ENCODE measurements at regions not wholly inside any gene's neighbourhood (a gene's known extent, or its start where the extent isn't known, plus 50 kb on each side); places are given as distances from the start of the nearest gene placed in this dataset.

GRCh38 chr1:113233441-113233840 is 156.9 kb upstream of the MAGI3 start:
- H3K4me3 ChIP-seq (replicated peaks; ENCODE audit: low read depth, low read length), result no peak overlapping the region
- no peak for DNase-seq (ENCODE audit: low read depth)
- no peak for TF ChIP-seq CTCF (IDR thresholded peaks at IDR 0.05; ENCODE audit: low read length, missing control alignments)

- DNase-seq (ENCODE audit: low read depth), result no peak
- no peak overlapping the region for H3K4me3 ChIP-seq (replicated peaks; ENCODE audit: low read depth, low read length)
- no peak for TF ChIP-seq CTCF (IDR thresholded peaks at IDR 0.05; ENCODE audit: low read length, missing control alignments)
These were observed 149.1 kb upstream of the MAGI3 start for GRCh38 chr1:113241237-113241636.

GRCh38 chr1:113242481-113242880 is 147.8 kb upstream of the MAGI3 start:
- H3K4me3 ChIP-seq (replicated peaks; ENCODE audit: low read depth, low read length), result no peak overlapping the region
- no peak for TF ChIP-seq CTCF (IDR thresholded peaks at IDR 0.05; ENCODE audit: low read length, missing control alignments)
- DNase-seq (ENCODE audit: low read depth), result no peak

GRCh38 chr1:113243529-113243928 is 146.8 kb upstream of the MAGI3 start:
- TF ChIP-seq CTCF (IDR thresholded peaks at IDR 0.05; ENCODE audit: low read length, missing control alignments), result no peak
- DNase-seq (ENCODE audit: low read depth), result no peak
- H3K4me3 ChIP-seq (replicated peaks; ENCODE audit: low read depth, low read length), result no peak overlapping the region

GRCh38 chr1:113244112-113244820 is 146.0 kb upstream of the MAGI3 start:
- H3K4me3 ChIP-seq (replicated peaks; ENCODE audit: low read depth, low read length), result no peak overlapping the region
- TF ChIP-seq CTCF (IDR thresholded peaks at IDR 0.05; ENCODE audit: low read length, missing control alignments), result no peak
- no peak for DNase-seq (ENCODE audit: low read depth)

GRCh38 chr1:113245252-113245651 is 145.1 kb upstream of the MAGI3 start:
- H3K4me3 ChIP-seq (replicated peaks; ENCODE audit: low read depth, low read length), result no peak overlapping the region
- no peak for TF ChIP-seq CTCF (IDR thresholded peaks at IDR 0.05; ENCODE audit: low read length, missing control alignments)
- DNase-seq (ENCODE audit: low read depth), result no peak

GRCh38 chr1:113246929-113247328 is 143.4 kb upstream of the MAGI3 start:
- DNase-seq (ENCODE audit: low read depth), result no peak
- no peak overlapping the region for H3K4me3 ChIP-seq (replicated peaks; ENCODE audit: low read depth, low read length)
- no peak for TF ChIP-seq CTCF (IDR thresholded peaks at IDR 0.05; ENCODE audit: low read length, missing control alignments)
